ENCODE measurements at regions not wholly inside any gene's neighbourhood (a gene's known extent, or its start where the extent isn't known, plus 50 kb on each side); places are given as distances from the start of the nearest gene placed in this dataset.

DNA sequence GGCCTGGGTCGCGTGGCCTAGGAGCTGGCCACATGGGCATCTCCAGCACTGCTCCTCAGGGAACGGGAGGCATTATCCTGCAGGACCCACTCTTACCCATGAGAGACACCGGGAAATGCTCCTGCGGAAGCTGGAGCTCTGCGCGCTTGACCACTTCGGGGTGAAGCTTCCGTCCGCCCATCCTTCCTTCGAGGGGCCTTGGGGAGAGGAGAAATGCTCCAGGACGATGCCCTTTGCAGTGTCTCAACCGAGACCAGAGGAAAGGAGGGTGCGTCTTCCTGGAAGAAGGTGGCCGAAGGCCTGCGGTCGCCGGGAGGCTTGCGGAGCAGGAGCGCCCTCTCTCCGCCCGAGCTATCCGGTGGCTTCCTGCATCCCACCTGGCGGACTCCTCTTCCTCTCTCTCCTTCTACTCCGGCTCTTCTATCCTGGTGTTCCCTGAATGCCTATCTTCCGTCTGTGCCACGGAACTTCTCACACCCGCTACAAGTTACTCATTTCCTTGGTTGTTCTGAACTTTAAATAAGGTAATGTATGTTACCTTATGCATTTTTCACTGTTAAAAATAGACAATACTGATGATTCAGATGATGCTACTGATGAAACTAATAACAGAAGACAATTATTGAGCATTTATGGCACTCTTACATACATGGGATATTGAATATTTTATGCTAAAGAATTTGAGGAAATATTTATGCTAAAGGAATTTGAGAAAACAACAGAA, 91.4 kb downstream of the PRKAB2 start:
- no peak overlapping the region for H3K27ac ChIP-seq (ENCODE audit: low read depth, low read length)
- under 1% methylated on average over 23 of the region's 28 CpGs for WGBS (ENCODE audit: insufficient coverage)
- H3K36me3 ChIP-seq (ENCODE audit: control insufficient read depth, insufficient read depth, low read length), result no peaks in the 10 kb centered on the region
- peaks cover 96% of the 10 kb centered on the region for H3K27me3 ChIP-seq (ENCODE audit: control insufficient read depth, insufficient read depth, low read length)
- no peaks in the 10 kb centered on the region for H3K9me3 ChIP-seq (ENCODE audit: control insufficient read depth, insufficient read depth, low read length)
- H3K4me1 ChIP-seq (ENCODE audit: control insufficient read depth, insufficient read depth, low read length), result peaks cover 55% of the 10 kb centered on the region
- DNase-seq (ENCODE audit: low read depth in 4 of 6, low spot score in 6 of 6), result peak in 2 of 6 donors; percentile 4 to 5
- no peak overlapping the region for H3K4me3 ChIP-seq (ENCODE audit: low read depth, low read length)

DNA sequence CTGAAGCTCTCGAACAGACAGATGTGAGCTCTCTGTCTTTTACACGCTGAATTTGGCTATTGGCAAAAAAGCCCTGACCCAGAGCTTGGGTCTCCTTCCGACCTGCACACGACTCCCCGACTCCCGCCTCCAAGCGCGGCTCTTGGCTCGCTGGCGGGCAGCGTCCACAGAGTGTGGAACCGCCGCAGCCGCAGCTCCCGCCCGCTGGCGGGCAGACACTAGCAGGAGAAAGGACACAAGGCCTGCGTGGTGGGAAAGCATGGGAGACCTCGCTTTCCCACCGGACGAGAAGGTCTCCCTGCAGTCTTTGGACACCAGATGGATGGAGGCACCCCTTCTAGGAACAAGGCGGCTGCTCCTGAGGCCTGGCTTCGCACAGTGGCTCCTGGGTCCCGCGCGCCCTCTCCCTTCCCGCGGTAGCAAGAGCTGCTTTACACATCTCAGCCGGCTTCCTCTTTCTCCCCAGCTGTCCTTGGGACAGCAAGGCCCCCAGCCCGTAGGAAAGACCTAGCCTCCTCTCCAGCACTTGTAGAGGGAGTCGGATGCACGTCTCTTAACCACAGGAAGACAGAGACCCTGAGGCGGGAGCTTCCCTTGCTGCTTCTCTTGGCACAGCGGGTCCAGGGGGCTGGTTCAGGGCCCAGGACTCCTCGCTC, 92.1 kb downstream of the PRKAB2 start:
- Histone ChIP-seq H3K4me3 (ENCODE audit: low read depth, low read length) (no peak overlapping the region), H3K9me3 (ENCODE audit: control insufficient read depth, insufficient read depth, low read length) (no peaks in the 10 kb centered on the region), H3K36me3 (ENCODE audit: control insufficient read depth, insufficient read depth, low read length) (no peaks in the 10 kb centered on the region), H3K27me3 (ENCODE audit: control insufficient read depth, insufficient read depth, low read length) (peaks cover 96% of the 10 kb centered on the region), H3K27ac (ENCODE audit: low read depth, low read length) (no peak overlapping the region), H3K4me1 (ENCODE audit: control insufficient read depth, insufficient read depth, low read length) (peaks cover 53% of the 10 kb centered on the region)
- 1% methylated on average over 35 of the region's 35 CpGs for WGBS (ENCODE audit: insufficient coverage)
- peak in 2 of 6 donors; percentile 30 to 56 for DNase-seq (ENCODE audit: low read depth in 4 of 6, low spot score in 6 of 6)

DNA sequence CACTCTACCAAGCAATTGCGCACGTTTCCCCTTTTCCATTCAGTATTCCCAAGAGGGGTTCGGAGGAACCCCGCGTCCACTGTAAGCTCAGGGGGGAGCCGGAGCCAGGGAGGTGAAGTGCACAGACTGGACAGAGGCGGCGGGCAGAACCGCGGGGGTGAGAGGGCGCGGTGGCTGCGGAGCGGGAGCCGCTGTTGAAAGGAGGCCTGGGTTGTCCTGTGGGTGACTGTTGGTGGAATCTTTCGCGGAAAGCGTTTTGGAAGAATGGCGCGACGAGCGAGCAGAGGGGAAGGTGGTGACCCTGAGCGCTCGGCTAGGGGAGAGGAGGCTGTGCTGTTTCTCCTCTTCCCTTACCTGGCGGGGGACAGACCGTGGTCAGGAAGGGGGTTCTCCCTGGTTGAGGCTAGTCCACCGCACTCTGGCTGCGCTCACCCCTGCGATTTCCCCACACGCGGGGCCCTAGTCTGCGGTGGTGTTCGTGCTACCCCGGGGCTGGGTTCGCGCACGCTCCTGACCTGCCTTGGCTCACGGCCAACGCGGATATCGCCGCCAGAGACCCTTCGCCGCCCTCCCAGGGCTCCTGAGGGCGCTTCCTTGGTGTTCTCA, 92.8 kb downstream of the PRKAB2 start:
- Histone ChIP-seq H3K9me3 (ENCODE audit: control insufficient read depth, insufficient read depth, low read length) (no peaks in the 10 kb centered on the region), H3K4me3 (ENCODE audit: low read depth, low read length) (no peak overlapping the region), H3K27me3 (ENCODE audit: control insufficient read depth, insufficient read depth, low read length) (peaks cover 94% of the 10 kb centered on the region), H3K36me3 (ENCODE audit: control insufficient read depth, insufficient read depth, low read length) (no peaks in the 10 kb centered on the region), H3K27ac (ENCODE audit: low read depth, low read length) (no peak overlapping the region), H3K4me1 (ENCODE audit: control insufficient read depth, insufficient read depth, low read length) (peaks cover 47% of the 10 kb centered on the region)
- DNase-seq (ENCODE audit: low read depth in 4 of 6, low spot score in 6 of 6), result no peak
- under 1% methylated on average over 40 of the region's 45 CpGs for WGBS (ENCODE audit: insufficient coverage)

DNA sequence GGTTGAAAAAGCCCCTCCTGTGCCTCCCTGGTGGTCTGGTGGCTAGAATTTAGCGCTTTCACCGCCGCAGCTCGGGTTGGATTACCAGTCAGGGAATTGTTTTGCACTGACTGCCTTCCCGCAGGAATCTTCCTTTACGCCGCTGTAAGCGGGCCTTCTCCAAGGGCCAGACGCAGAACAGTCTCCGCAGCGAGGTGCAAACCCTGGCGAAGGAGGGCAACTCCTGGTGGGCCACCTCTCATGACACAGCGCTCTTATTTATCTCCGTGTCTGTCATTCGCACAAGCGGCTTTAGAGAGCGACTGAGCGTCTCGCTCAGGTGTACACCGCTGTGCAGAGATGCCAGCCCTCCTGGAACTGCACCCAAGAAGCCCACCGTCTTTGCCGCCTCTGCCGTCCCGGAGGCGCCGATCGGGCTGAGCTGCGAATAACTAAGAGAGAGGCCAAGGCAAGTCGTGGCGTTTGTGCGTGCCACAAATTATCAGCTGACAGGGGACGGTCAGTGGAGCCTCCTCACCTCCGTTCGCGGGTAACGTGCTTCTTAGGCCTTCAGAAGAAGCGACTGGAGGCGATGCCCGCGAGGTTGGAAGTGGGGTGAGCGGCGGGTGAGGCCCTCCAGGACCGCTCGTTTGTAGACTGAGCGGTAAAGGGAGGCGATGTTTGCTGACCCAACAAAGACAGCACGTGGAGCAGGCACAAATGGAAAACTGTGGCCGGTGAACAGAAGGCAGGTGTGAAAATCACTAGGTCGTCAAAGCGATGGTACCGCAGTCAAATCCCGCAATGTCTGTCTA, 93.5 kb downstream of the PRKAB2 start:
- peaks cover 42% of the 10 kb centered on the region for H3K4me1 ChIP-seq (ENCODE audit: control insufficient read depth, insufficient read depth, low read length)
- no peaks in the 10 kb centered on the region for H3K9me3 ChIP-seq (ENCODE audit: control insufficient read depth, insufficient read depth, low read length)
- H3K27ac ChIP-seq (ENCODE audit: low read depth, low read length), result no peak overlapping the region
- H3K27me3 ChIP-seq (ENCODE audit: control insufficient read depth, insufficient read depth, low read length), result peaks cover 92% of the 10 kb centered on the region
- no peak overlapping the region for H3K4me3 ChIP-seq (ENCODE audit: low read depth, low read length)
- peak in 2 of 6 donors; percentile 5 to 16 for DNase-seq (ENCODE audit: low read depth in 4 of 6, low spot score in 6 of 6)
- H3K36me3 ChIP-seq (ENCODE audit: control insufficient read depth, insufficient read depth, low read length), result no peaks in the 10 kb centered on the region
- WGBS (ENCODE audit: insufficient coverage), result 2% methylated on average over 52 of the region's 52 CpGs

DNA sequence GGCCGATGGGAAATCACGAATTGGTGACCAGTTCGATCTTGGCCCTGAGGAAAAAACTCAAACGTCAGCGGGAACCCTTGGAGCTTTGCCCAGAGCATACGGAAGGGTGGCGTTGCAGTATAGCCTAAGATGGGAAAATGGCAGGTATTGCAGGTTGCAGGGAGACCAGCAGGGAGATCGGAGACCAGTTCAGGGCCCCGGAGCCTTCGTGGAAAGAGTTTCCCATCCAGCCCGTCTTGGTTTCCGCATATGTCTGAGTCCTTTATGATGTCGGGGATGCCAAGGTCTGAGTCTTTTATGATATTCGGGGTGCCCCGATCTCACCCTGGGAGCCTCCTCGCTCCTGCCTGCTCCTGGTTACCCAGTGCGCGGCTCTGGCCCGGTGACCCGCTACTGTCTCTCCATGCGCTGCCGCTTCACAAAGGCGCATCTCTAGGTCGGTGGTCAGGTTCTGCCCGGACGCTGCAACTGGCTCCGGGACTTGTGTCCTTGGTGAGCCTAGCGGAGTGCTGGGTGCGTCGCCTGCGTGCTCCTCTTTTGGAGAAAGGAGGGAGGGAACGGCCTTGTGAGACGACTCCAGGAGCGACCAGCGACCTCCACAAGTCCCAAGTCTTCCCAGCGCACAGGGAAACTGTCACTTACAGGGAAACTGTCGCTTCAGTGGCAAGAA, 94.2 kb downstream of the PRKAB2 start:
- peak in 1 of 6 donors; percentile 14 for DNase-seq (ENCODE audit: low read depth in 4 of 6, low spot score in 6 of 6)
- Histone ChIP-seq H3K4me1 (ENCODE audit: control insufficient read depth, insufficient read depth, low read length) (peaks cover 41% of the 10 kb centered on the region), H3K4me3 (ENCODE audit: low read depth, low read length) (no peak overlapping the region), H3K36me3 (ENCODE audit: control insufficient read depth, insufficient read depth, low read length) (no peaks in the 10 kb centered on the region), H3K27me3 (ENCODE audit: control insufficient read depth, insufficient read depth, low read length) (peaks cover 91% of the 10 kb centered on the region), H3K9me3 (ENCODE audit: control insufficient read depth, insufficient read depth, low read length) (no peaks in the 10 kb centered on the region), H3K27ac (ENCODE audit: low read depth, low read length) (no peak overlapping the region)
- WGBS (ENCODE audit: insufficient coverage), result under 1% methylated on average over 37 of the region's 37 CpGs

DNA sequence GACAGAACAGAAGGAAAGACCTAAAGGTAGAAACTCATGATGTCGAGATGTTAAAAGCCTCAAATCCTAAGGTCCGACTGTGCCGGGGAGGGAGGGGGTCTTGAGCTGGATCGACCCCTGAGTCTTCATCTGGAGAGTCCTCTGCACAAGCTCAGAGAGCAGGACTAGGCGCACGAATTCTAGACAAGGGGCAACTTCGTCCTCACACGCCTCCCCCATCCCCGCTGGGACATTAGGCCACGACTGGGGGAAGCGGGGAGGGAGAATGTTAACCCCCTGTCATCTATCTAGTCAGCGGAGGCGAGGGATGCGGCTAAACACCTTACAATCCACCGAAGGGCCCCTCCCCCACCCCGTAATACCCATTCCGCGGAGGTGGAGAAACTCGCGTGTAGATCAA, 94.7 kb downstream of the PRKAB2 start:
- Histone ChIP-seq H3K4me3 (ENCODE audit: low read depth, low read length) (no peak overlapping the region), H3K27ac (ENCODE audit: low read depth, low read length) (no peak overlapping the region), H3K4me1 (ENCODE audit: control insufficient read depth, insufficient read depth, low read length) (peaks cover 47% of the 10 kb centered on the region), H3K27me3 (ENCODE audit: control insufficient read depth, insufficient read depth, low read length) (peaks cover 89% of the 10 kb centered on the region), H3K9me3 (ENCODE audit: control insufficient read depth, insufficient read depth, low read length) (no peaks in the 10 kb centered on the region), H3K36me3 (ENCODE audit: control insufficient read depth, insufficient read depth, low read length) (no peaks in the 10 kb centered on the region)
- no peak for DNase-seq (ENCODE audit: low read depth in 4 of 6, low spot score in 6 of 6)
- WGBS (ENCODE audit: insufficient coverage), result 2% methylated on average over 18 of the region's 20 CpGs

DNA sequence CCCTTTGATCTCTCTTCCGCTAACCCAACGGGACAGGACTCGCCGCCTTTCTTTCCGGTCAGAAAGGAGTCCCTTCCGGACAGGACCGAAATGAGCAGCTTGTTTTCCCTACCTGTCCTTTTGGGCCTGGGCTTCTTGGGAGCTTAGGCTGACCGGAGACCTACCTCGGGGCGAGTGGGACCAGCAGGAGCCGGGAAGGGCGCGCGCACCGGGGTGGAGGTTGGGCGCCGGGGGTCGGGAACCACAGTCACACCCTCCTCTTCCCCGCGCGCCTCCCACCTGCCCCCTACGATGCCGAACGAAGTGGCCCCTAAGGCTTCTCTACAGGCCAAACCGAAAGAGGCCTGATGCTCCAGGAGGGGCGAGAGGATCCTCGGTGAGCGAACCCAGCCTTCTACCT, 95.2 kb downstream of the PRKAB2 start:
- no peaks in the 10 kb centered on the region for H3K36me3 ChIP-seq (ENCODE audit: control insufficient read depth, insufficient read depth, low read length)
- WGBS (ENCODE audit: insufficient coverage), result 5% methylated on average over 28 of the region's 28 CpGs
- H3K27ac ChIP-seq (ENCODE audit: low read depth, low read length), result no peak overlapping the region
- peaks cover 89% of the 10 kb centered on the region for H3K27me3 ChIP-seq (ENCODE audit: control insufficient read depth, insufficient read depth, low read length)
- no peak overlapping the region for H3K4me3 ChIP-seq (ENCODE audit: low read depth, low read length)
- DNase-seq (ENCODE audit: low read depth in 4 of 6, low spot score in 6 of 6), result no peak
- no peaks in the 10 kb centered on the region for H3K9me3 ChIP-seq (ENCODE audit: control insufficient read depth, insufficient read depth, low read length)
- peaks cover 50% of the 10 kb centered on the region for H3K4me1 ChIP-seq (ENCODE audit: control insufficient read depth, insufficient read depth, low read length)

DNA sequence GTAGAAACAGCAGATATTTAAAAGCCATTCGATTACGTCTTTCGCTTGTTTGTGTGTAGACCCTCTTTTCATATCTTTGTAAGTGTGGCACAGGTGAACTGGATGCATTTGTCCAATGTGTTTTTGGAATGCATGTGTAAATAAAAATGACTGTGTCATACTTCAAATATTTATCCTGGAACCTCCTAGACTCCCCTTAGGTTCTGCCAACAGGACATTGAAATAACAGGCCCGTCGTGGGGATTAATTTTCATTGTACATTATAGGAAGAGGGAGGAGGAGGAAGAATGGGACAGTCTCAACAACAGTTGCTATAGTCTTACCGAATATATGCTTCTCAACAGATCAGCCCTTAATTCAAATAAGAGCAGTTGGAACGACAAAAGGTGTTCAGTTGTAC, 95.8 kb downstream of the PRKAB2 start:
- no peak overlapping the region for H3K4me3 ChIP-seq (ENCODE audit: low read depth, low read length)
- H3K36me3 ChIP-seq (ENCODE audit: control insufficient read depth, insufficient read depth, low read length), result no peaks in the 10 kb centered on the region
- 77% methylated on average over 4 of the region's 7 CpGs for WGBS (ENCODE audit: insufficient coverage)
- H3K9me3 ChIP-seq (ENCODE audit: control insufficient read depth, insufficient read depth, low read length), result no peaks in the 10 kb centered on the region
- peaks cover 91% of the 10 kb centered on the region for H3K27me3 ChIP-seq (ENCODE audit: control insufficient read depth, insufficient read depth, low read length)
- no peak for DNase-seq (ENCODE audit: low read depth in 4 of 6, low spot score in 6 of 6)
- H3K4me1 ChIP-seq (ENCODE audit: control insufficient read depth, insufficient read depth, low read length), result peaks cover 50% of the 10 kb centered on the region
- no peak overlapping the region for H3K27ac ChIP-seq (ENCODE audit: low read depth, low read length)
